Loucy (cell line): ENCODE measurements at regions not wholly inside any gene's neighbourhood (a gene's known extent, or its start where the extent isn't known, plus 50 kb on each side); places are given as distances from the start of the nearest gene placed in this dataset.

Experiments used
- H2AFZ ChIP-seq: fragments of 200-600 bp; sonication (generic); 2 replicates; pipeline ENCODE4 v1.6.0; 2016; ENCODE audit warnings: antibody characterized with exemption, mild to moderate bottlenecking, low read length, moderate library complexity
- H3F3A ChIP-seq: fragments of 200-600 bp; 2 replicates; pipeline ENCODE4 v1.6.0; 2016; ENCODE audit warnings: antibody characterized with exemption, low read depth, mild to moderate bottlenecking
- H3K27me3 ChIP-seq: fragments of 200-600 bp; sonication (generic); 2 replicates; pipeline ENCODE4 v1.6.1; 2014; ENCODE audit warnings: low read length, mild to moderate bottlenecking; ENCODE audit not compliant: insufficient read depth, poor library complexity, severe bottlenecking
- H3K36me3 ChIP-seq: fragments of 200-600 bp; sonication (generic); 2 replicates; pipeline ENCODE4 v1.6.1; 2016; ENCODE audit warnings: low read length; ENCODE audit not compliant: insufficient read depth
- H3K4me1 ChIP-seq: fragments of 200-600 bp; sonication (generic); 2 replicates; pipeline ENCODE4 v1.5.1; 2014; ENCODE audit warnings: low read length, mild to moderate bottlenecking; ENCODE audit not compliant: insufficient read depth, poor library complexity, severe bottlenecking
- H3K4me2 ChIP-seq: fragments of 200-600 bp; sonication (generic); 2 replicates; pipeline ENCODE4 v1.6.0; 2014; ENCODE audit warnings: antibody characterized with exemption, low read length, low read depth, mild to moderate bottlenecking; ENCODE audit not compliant: poor library complexity, severe bottlenecking
- H3K4me3 ChIP-seq: fragments of 200-600 bp; sonication (generic); 2 replicates; pipeline ENCODE4 v1.5.1; 2014; ENCODE audit warnings: low read length, mild to moderate bottlenecking, mixed read lengths; ENCODE audit not compliant: poor library complexity, severe bottlenecking
- H3K79me2 ChIP-seq: fragments of 200-600 bp; sonication (generic); 2 replicates; pipeline ENCODE4 v1.6.1; 2014; ENCODE audit warnings: low read length; ENCODE audit not compliant: insufficient read depth
- H3K9ac ChIP-seq: fragments of 200-600 bp; sonication (generic); 2 replicates; pipeline ENCODE4 v1.6.0; 2014; ENCODE audit warnings: mild to moderate bottlenecking, low read depth, low read length, moderate library complexity; ENCODE audit not compliant: poor library complexity, severe bottlenecking
- H3K9me2 ChIP-seq: fragments of 200-600 bp; sonication (generic); replicated peaks from 2 replicates; pipeline ENCODE4 v1.6.1; 2016; ENCODE audit warnings: low read depth, low read length, mixed read lengths
- H3K9me3 ChIP-seq: fragments of 200-600 bp; sonication (generic); 2 replicates; pipeline ENCODE4 v1.6.1; 2014; ENCODE audit warnings: mild to moderate bottlenecking, antibody characterized with exemption, low read length, low read depth; ENCODE audit not compliant: insufficient read depth
- H4K20me1 ChIP-seq: fragments of 200-600 bp; sonication (generic); 2 replicates; pipeline ENCODE4 v1.6.0; 2014; ENCODE audit warnings: antibody characterized with exemption, low read length, mild to moderate bottlenecking; ENCODE audit not compliant: insufficient read depth, poor library complexity, severe bottlenecking
- CTCF ChIP-seq: fragments of 200-600 bp; sonication (generic); conservative IDR thresholded peaks from 2 replicates; pipeline ENCODE4 v1.5.1; 2014; ENCODE audit warnings: mild to moderate bottlenecking, antibody characterized with exemption, low read length
- EZH2phosphoT487 ChIP-seq: fragments of 200-600 bp; IDR thresholded peaks from 2 replicates; pipeline ENCODE4 v1.6.1; 2018; ENCODE audit warnings: antibody characterized with exemption, mild to moderate bottlenecking, moderate library complexity, borderline replicate concordance

GRCh38 chr2:236753606-236754270, 184.1 kb downstream of the ACKR3 start:
- Histone ChIP-seq H3K9ac (no peak overlapping the region), H3K79me2 (no peaks in the 10 kb centered on the region), H2AFZ (no peak overlapping the region), H3K9me3 (no peaks in the 10 kb centered on the region), H3K9me2 (no peaks in the 10 kb centered on the region), H3K27me3 (no peaks in the 10 kb centered on the region), H4K20me1 (no peaks in the 10 kb centered on the region), H3K4me1 (no peaks in the 10 kb centered on the region), H3K4me2 (no peak overlapping the region), H3K4me3 (no peak overlapping the region), H3K36me3 (no peaks in the 10 kb centered on the region), H3F3A (no peaks in the 10 kb centered on the region)
- TF ChIP-seq CTCF (no peak), EZH2phosphoT487 (no peak)

DNA sequence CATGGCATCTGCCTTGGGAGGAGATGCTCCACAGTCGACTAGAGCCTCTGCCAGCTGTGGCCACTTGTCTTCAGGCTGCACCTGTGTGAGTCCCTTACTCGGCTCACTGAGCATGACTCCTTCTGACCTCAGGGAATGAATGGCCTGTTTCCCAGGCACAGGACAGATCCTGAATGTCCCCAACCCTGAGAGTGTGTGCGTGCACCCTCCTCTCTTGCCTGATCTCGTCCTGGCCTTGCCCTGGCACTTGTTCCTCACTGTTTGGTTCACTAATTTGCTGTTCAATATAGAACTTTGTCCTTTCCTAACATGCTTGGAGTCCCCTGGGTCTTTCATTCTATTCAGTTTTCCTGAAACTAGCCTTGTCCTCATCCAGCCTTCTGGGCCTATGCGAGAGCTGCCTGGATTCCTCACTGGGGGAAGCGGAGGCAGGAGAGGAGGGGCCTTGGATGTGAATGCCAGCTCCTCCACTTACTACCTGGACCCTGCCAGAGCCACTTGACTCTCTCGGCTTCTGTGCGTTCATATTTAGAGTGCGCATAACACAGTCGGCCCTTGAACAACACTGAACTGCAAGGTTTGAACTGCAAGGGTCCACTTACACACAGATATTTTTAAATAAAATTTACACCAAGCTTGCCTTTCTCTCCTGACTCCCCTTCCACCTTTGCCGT, 184.8 kb downstream of the ACKR3 start:
- Histone ChIP-seq H3K4me1 (no peaks in the 10 kb centered on the region), H3K9me3 (no peaks in the 10 kb centered on the region), H3K4me3 (no peak overlapping the region), H3K36me3 (no peaks in the 10 kb centered on the region), H3K9ac (no peak overlapping the region), H4K20me1 (no peaks in the 10 kb centered on the region), H3K79me2 (no peaks in the 10 kb centered on the region), H3K9me2 (no peaks in the 10 kb centered on the region), H3K27me3 (no peaks in the 10 kb centered on the region), H3K4me2 (no peak overlapping the region), H3F3A (no peaks in the 10 kb centered on the region), H2AFZ (no peak overlapping the region)
- TF ChIP-seq EZH2phosphoT487 (no peak), CTCF (no peak)

GRCh38 chr2:236755278-236755840, 185.7 kb downstream of the ACKR3 start:
- Histone ChIP-seq H3K9ac (no peak overlapping the region), H3F3A (no peaks in the 10 kb centered on the region), H3K4me3 (no peak overlapping the region), H3K27me3 (no peaks in the 10 kb centered on the region), H3K4me2 (no peak overlapping the region), H2AFZ (no peak overlapping the region), H3K36me3 (no peaks in the 10 kb centered on the region), H3K9me2 (no peaks in the 10 kb centered on the region), H3K4me1 (no peaks in the 10 kb centered on the region), H3K79me2 (no peaks in the 10 kb centered on the region), H3K9me3 (no peaks in the 10 kb centered on the region), H4K20me1 (no peaks in the 10 kb centered on the region)
- TF ChIP-seq CTCF (no peak), EZH2phosphoT487 (no peak)
